Nephron (organoid): ENCODE measurements at regions not wholly inside any gene's neighbourhood (a gene's known extent, or its start where the extent isn't known, plus 50 kb on each side); places are given as distances from the start of the nearest gene placed in this dataset.
A peak's percentile ranks its signal among the peaks of the same experiment; 100 is the strongest.

Experiments used
- H3K27ac Mint-ChIP-seq, 3 experiments: 2 replicates each; pipeline ENCODE4 v1.8.0; 2020; ENCODE audit warnings: mixed read lengths in 3 of 3, mild to moderate bottlenecking in 2 of 3, moderate library complexity in 1 of 3
- H3K27me3 Mint-ChIP-seq: 2 replicates; pipeline ENCODE4 v1.8.0; 2021; ENCODE audit warnings: low read depth, mild to moderate bottlenecking, moderate library complexity, mixed read lengths
- H3K36me3 Mint-ChIP-seq: 2 replicates; pipeline ENCODE4 v1.8.0; 2020; ENCODE audit warnings: low read depth, mixed read lengths
- H3K4me1 Mint-ChIP-seq: 2 replicates; pipeline ENCODE4 v1.8.0; 2020; ENCODE audit warnings: mixed read lengths
- H3K4me3 Mint-ChIP-seq, 3 experiments: 2 replicates each; pipeline ENCODE4 v1.8.0; 2020; ENCODE audit warnings: mild to moderate bottlenecking in 3 of 3, mixed read lengths in 3 of 3, moderate library complexity in 2 of 3
- H3K9me3 Mint-ChIP-seq: 2 replicates; pipeline ENCODE4 v1.8.0; 2020; ENCODE audit warnings: mixed read lengths
- TF ChIP-seq, protein P1 (sequence below), 3 experiments: fragments of 200-600 bp; sonication (generic); IDR thresholded peaks; one replicate each; pipeline ENCODE4 v1.5.0; 2021; ENCODE audit warnings: antibody characterized with exemption in 3 of 3; ENCODE audit not compliant: unreplicated experiment in 3 of 3

DNA sequence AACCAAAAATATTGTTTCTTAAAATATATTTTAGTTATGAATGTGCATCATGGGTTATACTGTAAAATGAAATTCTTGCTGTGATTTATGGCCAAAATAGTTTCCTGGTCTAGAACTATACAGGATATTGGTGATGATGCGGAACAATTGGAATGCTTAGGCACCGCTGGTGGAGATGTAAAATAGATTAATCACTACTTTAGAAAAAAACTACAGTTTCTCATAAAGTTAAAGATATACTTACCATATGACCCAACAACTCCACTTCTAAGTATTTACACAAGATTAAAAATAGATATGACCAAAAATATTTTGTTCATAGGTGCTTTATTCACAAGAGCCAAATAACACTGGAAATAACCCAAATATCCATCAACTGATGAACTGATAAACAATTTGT lies 126.7 kb downstream of the TUSC7 start:
- Mint-ChIP-seq H3K4me1 (peaks cover 5% of the 10 kb centered on the region), H3K27ac (no peak overlapping the region), H3K4me3 (no peak overlapping the region), H3K9me3 (no peaks in the 10 kb centered on the region), H3K27me3 (no peaks in the 10 kb centered on the region), H3K36me3 (no peaks in the 10 kb centered on the region)
- TF ChIP-seq, protein P1, sequence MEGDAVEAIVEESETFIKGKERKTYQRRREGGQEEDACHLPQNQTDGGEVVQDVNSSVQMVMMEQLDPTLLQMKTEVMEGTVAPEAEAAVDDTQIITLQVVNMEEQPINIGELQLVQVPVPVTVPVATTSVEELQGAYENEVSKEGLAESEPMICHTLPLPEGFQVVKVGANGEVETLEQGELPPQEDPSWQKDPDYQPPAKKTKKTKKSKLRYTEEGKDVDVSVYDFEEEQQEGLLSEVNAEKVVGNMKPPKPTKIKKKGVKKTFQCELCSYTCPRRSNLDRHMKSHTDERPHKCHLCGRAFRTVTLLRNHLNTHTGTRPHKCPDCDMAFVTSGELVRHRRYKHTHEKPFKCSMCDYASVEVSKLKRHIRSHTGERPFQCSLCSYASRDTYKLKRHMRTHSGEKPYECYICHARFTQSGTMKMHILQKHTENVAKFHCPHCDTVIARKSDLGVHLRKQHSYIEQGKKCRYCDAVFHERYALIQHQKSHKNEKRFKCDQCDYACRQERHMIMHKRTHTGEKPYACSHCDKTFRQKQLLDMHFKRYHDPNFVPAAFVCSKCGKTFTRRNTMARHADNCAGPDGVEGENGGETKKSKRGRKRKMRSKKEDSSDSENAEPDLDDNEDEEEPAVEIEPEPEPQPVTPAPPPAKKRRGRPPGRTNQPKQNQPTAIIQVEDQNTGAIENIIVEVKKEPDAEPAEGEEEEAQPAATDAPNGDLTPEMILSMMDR (IDR thresholded peaks at IDR 0.05; ENCODE audit: unreplicated experiment in 3 of 3) = no peak

DNA sequence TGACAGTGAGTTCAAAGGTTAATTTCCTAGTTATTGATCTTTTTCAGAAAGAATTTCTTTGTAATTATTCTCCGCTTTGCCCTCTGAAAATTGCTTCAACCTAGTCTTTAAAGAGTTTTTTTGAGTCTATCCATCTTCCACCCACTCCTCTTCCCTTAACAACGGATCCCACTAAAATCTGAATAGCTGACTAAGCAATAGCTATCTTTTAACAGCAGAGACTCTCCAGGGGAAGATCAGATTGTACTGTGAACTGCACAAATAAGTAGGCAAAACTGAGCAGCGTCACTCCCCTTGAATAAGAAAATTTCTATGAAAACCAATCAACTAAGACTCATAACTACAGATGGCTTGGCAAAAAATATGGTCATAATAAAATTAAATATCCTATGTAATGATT lies 127.9 kb downstream of the TUSC7 start:
- TF ChIP-seq, protein P1 (IDR thresholded peaks at IDR 0.05; ENCODE audit: unreplicated experiment in 3 of 3) = no peak
- H3K27ac Mint-ChIP-seq = peak overlapping the region in 2 of 3 experiments; percentile 6 to 32
- H3K36me3 Mint-ChIP-seq = no peaks in the 10 kb centered on the region
- H3K4me3 Mint-ChIP-seq = no peak overlapping the region
- H3K27me3 Mint-ChIP-seq = no peaks in the 10 kb centered on the region
- peaks cover 5% of the 10 kb centered on the region for H3K4me1 Mint-ChIP-seq
- no peaks in the 10 kb centered on the region for H3K9me3 Mint-ChIP-seq

DNA sequence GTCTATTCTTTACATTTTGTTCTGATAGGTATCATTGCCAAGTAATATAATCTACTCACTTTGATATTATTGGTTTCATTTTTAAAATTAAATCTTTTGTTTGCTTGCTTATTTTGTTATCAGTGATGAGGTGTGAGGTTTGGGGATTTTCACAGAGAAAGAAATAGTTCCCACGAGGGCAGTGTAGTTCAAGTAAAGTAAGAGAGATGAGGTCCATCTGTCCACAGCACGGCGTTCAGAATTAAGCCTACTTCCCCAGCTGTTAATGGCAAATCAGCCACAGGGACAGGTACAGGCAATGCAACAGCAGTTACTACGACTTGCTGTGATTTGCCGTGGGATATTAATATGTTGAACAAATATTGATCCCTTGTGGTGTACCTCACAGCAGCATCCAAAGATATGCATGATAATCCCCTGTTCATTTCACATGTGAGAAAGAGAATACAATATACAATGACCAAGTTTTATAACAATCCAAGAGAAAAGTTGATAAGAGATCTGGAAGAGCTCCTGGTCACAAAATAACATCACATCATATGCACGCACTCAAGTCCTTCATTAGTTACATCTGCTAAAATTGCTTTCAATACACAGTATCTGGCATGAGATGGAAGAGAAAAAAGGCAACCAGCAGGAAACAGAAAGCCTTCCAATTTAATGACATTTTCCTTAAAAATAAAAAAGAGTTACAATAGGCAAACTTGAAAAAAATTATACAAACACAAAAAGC lies 131.6 kb downstream of the TUSC7 start:
- Mint-ChIP-seq H3K4me1 (peaks cover 5% of the 10 kb centered on the region), H3K9me3 (no peaks in the 10 kb centered on the region), H3K36me3 (no peaks in the 10 kb centered on the region), H3K27me3 (no peaks in the 10 kb centered on the region), H3K27ac (no peak overlapping the region), H3K4me3 (no peak overlapping the region)
- TF ChIP-seq, protein P1 (IDR thresholded peaks at IDR 0.05; ENCODE audit: unreplicated experiment in 3 of 3) = no peak

DNA sequence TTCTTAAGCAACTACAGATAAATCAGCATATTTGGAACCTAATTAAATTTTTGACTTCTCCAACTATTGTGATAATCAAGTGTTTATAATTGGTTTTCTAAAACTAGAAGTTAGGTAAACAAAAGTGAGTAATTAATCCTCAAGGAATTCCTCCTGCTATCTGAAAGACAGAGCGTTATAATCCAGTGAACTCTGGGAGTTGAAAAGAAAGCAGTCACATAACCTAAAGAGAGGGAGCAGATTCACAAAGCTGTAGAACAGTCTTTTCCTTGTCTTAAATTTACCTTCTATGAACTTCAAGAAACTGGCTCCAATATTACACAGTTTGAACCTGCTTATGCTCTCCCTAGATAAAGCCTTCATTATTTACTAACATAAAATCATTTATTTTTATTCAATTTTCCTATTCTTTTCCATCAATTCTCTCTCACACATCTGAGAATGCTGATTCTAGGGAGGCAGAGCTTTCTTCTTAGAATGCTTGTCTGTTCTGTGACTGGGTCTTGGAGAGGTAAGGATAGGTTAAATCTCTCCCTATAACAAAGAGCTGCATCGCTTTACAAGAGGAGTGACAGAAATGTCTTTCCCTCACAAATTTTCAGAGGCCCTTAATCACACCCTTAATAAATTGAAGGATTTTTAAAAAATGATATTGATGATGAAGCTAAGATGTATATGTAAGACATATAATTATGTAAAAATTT lies 132.8 kb downstream of the TUSC7 start:
- Mint-ChIP-seq H3K27ac (no peak overlapping the region), H3K36me3 (no peaks in the 10 kb centered on the region), H3K4me1 (peaks cover 3% of the 10 kb centered on the region), H3K4me3 (no peak overlapping the region), H3K27me3 (no peaks in the 10 kb centered on the region), H3K9me3 (no peaks in the 10 kb centered on the region)
- TF ChIP-seq, protein P1 (IDR thresholded peaks at IDR 0.05; ENCODE audit: unreplicated experiment in 3 of 3) = no peak

DNA sequence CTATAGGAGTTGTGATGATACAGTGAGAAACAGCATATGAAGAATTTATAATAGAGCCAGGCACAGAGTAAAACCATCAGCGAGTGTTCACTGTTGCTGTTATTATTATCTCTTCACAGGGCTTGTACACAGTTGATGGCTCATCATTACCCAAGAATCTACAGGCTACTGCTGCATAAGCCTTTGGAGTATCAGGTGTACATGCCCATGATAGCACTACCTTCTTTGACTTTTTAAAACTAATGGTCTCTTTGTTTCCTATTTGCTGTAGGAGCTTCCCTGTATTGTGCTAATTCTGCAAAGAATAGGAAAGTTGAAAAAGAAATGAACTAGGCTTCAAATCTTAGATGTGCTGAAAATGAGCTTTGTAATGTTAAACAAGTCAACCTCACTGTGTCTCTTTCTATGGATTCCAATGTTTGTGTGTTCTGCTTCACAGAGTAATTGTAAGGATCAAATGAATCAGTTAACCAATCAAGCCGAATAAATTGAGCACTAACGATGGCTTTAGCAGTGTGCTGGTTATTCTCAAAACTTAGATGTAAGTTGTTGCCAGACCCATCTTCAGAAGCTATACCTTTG lies 138.8 kb downstream of the TUSC7 start:
- H3K4me3 Mint-ChIP-seq = no peak overlapping the region
- no peaks in the 10 kb centered on the region for H3K9me3 Mint-ChIP-seq
- TF ChIP-seq, protein P1 (IDR thresholded peaks at IDR 0.05; ENCODE audit: unreplicated experiment in 3 of 3) = no peak
- no peaks in the 10 kb centered on the region for H3K4me1 Mint-ChIP-seq
- peaks cover 10% of the 10 kb centered on the region for H3K27me3 Mint-ChIP-seq
- H3K27ac Mint-ChIP-seq = no peak overlapping the region
- H3K36me3 Mint-ChIP-seq = no peaks in the 10 kb centered on the region
